Progenitor cell of endocrine pancreas (in vitro differentiated cells): ENCODE measurements at regions not wholly inside any gene's neighbourhood (a gene's known extent, or its start where the extent isn't known, plus 50 kb on each side); places are given as distances from the start of the nearest gene placed in this dataset.

Source experiments
- DNase-seq: peaks from one replicate; pipeline ENCODE4 v3.0.0; 2021; ENCODE audit warnings: low spot score; ENCODE audit not compliant: unreplicated experiment
- H3K27ac Mint-ChIP-seq: 2 replicates; pipeline ENCODE4 v1.8.0; 2021; ENCODE audit warnings: mild to moderate bottlenecking, moderate library complexity, mixed read lengths
- H3K27me3 Mint-ChIP-seq: 2 replicates; pipeline ENCODE4 v1.8.0; 2021; ENCODE audit warnings: mixed read lengths
- H3K36me3 Mint-ChIP-seq: 2 replicates; pipeline ENCODE4 v1.8.0; 2022; ENCODE audit warnings: mixed read lengths; ENCODE audit not compliant: insufficient read depth
- H3K4me1 Mint-ChIP-seq: 2 replicates; pipeline ENCODE4 v1.8.0; 2021; ENCODE audit warnings: low read depth, mixed read lengths
- H3K4me3 Mint-ChIP-seq: 2 replicates; pipeline ENCODE4 v1.8.0; 2021; ENCODE audit warnings: low read depth, mild to moderate bottlenecking, moderate library complexity, mixed read lengths
- H3K9me3 Mint-ChIP-seq: 2 replicates; pipeline ENCODE4 v1.8.0; 2021; ENCODE audit warnings: low read depth, mixed read lengths
- CTCF ChIP-seq: fragments of 200-600 bp; sonication (generic); IDR thresholded peaks from one replicate; pipeline ENCODE4 v1.5.0; 2021; ENCODE audit warnings: antibody characterized with exemption, mild to moderate bottlenecking; ENCODE audit not compliant: unreplicated experiment

- no peaks in the 10 kb centered on the region for H3K9me3 Mint-ChIP-seq
- no peaks in the 10 kb centered on the region for H3K4me1 Mint-ChIP-seq
- no peak overlapping the region for H3K27ac Mint-ChIP-seq
- H3K36me3 Mint-ChIP-seq: no peaks in the 10 kb centered on the region
- no peak for TF ChIP-seq CTCF
- no peak overlapping the region for H3K4me3 Mint-ChIP-seq
- DNase-seq: no peak
- peaks cover 42% of the 10 kb centered on the region for H3K27me3 Mint-ChIP-seq
These were observed 85.6 kb upstream of the SHH start for GRCh38 chr7:155897758-155898386.

- no peaks in the 10 kb centered on the region for H3K36me3 Mint-ChIP-seq
- no peaks in the 10 kb centered on the region for H3K4me1 Mint-ChIP-seq
- no peaks in the 10 kb centered on the region for H3K9me3 Mint-ChIP-seq
- TF ChIP-seq CTCF: no peak
- H3K27me3 Mint-ChIP-seq: peaks cover 41% of the 10 kb centered on the region
- no peak overlapping the region for H3K4me3 Mint-ChIP-seq
- DNase-seq: no peak
- H3K27ac Mint-ChIP-seq: no peak overlapping the region
These were observed 84.4 kb upstream of the SHH start for GRCh38 chr7:155896531-155897263.

GRCh38 chr7:155893664-155894063 is 81.4 kb upstream of the SHH start:
- H3K9me3 Mint-ChIP-seq: peaks cover 2% of the 10 kb centered on the region
- no peaks in the 10 kb centered on the region for H3K4me1 Mint-ChIP-seq
- no peaks in the 10 kb centered on the region for H3K36me3 Mint-ChIP-seq
- no peak overlapping the region for H3K27ac Mint-ChIP-seq
- DNase-seq: no peak
- TF ChIP-seq CTCF: no peak
- peaks cover 37% of the 10 kb centered on the region for H3K27me3 Mint-ChIP-seq
- H3K4me3 Mint-ChIP-seq: no peak overlapping the region

- no peak for TF ChIP-seq CTCF
- peaks cover 6% of the 10 kb centered on the region for H3K9me3 Mint-ChIP-seq
- H3K4me3 Mint-ChIP-seq: no peak overlapping the region
- no peaks in the 10 kb centered on the region for H3K36me3 Mint-ChIP-seq
- no peak overlapping the region for H3K27ac Mint-ChIP-seq
- no peak for DNase-seq
- peaks cover 36% of the 10 kb centered on the region for H3K27me3 Mint-ChIP-seq
- no peaks in the 10 kb centered on the region for H3K4me1 Mint-ChIP-seq
These were observed 80.9 kb upstream of the SHH start for GRCh38 chr7:155893176-155893575.

- Mint-ChIP-seq H3K9me3 (peaks cover 6% of the 10 kb centered on the region), H3K27me3 (peaks cover 17% of the 10 kb centered on the region), H3K4me3 (no peak overlapping the region), H3K4me1 (no peaks in the 10 kb centered on the region), H3K36me3 (no peaks in the 10 kb centered on the region), H3K27ac (no peak overlapping the region)
- no peak for TF ChIP-seq CTCF
- DNase-seq: no peak
These were observed 77.6 kb upstream of the SHH start for GRCh38 chr7:155889636-155890511.
